ENCODE measurements at regions not wholly inside any gene's neighbourhood (a gene's known extent, or its start where the extent isn't known, plus 50 kb on each side); places are given as distances from the start of the nearest gene placed in this dataset.

- TF ChIP-seq, protein P1, sequence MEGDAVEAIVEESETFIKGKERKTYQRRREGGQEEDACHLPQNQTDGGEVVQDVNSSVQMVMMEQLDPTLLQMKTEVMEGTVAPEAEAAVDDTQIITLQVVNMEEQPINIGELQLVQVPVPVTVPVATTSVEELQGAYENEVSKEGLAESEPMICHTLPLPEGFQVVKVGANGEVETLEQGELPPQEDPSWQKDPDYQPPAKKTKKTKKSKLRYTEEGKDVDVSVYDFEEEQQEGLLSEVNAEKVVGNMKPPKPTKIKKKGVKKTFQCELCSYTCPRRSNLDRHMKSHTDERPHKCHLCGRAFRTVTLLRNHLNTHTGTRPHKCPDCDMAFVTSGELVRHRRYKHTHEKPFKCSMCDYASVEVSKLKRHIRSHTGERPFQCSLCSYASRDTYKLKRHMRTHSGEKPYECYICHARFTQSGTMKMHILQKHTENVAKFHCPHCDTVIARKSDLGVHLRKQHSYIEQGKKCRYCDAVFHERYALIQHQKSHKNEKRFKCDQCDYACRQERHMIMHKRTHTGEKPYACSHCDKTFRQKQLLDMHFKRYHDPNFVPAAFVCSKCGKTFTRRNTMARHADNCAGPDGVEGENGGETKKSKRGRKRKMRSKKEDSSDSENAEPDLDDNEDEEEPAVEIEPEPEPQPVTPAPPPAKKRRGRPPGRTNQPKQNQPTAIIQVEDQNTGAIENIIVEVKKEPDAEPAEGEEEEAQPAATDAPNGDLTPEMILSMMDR (conservative IDR thresholded peaks at IDR 0.05; ENCODE audit: low read length), result no peak
- TF ChIP-seq EZH2phosphoT487 (IDR thresholded peaks at IDR 0.05; ENCODE audit: borderline replicate concordance), result no peak
These were observed 59.3 kb upstream of the WDFY2 start for GRCh38 chr13:51524829-51525566.
